ENCODE measurements at regions not wholly inside any gene's neighbourhood (a gene's known extent, or its start where the extent isn't known, plus 50 kb on each side); places are given as distances from the start of the nearest gene placed in this dataset.
"Not testable (repeated sequence)": the region's sequence is repeated elsewhere in the genome, so short reads cannot be mapped to it uniquely, and the experiment has no call there.

DNA sequence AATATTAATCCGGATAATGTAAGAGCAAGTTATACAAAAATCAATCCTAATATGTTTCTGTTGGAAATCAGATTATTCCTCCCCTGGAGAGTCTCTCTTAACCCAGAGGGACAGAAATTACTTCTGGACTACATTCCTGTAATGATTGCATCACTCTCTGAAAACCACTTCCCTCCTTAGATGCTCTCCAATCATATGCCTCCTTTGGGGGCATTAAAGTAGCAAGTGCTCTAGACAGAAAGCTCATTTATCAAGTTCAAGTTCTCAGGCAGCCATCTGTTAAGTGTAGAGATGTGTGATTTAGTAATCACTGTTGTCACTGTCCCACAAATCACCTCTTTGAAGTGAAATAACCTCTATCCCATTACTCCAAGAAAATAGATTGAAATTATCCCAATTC, 247.1 kb downstream of the SLCO4C1 start:
- DNase-seq (ENCODE audit: low read depth): no peak

DNA sequence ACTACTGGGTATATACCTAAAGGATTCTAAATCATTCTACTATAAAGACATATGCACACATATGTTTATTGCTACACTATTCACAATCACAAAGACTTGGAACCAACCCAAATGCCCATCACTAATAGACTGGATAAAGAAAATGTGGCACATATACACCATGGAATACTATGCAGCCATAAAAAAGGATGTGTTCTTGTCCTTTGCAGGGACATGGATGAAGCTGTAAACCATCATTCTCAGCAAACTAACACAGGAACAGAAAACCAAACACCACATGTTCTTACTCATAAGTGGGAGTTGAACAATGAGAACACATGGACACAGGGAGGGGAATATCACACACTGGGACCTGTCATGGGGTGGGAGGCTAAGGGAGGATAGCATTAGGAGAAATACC, 249.0 kb downstream of the SLCO4C1 start:
- DNase-seq (ENCODE audit: low read depth): not testable (repeated sequence)

DNA sequence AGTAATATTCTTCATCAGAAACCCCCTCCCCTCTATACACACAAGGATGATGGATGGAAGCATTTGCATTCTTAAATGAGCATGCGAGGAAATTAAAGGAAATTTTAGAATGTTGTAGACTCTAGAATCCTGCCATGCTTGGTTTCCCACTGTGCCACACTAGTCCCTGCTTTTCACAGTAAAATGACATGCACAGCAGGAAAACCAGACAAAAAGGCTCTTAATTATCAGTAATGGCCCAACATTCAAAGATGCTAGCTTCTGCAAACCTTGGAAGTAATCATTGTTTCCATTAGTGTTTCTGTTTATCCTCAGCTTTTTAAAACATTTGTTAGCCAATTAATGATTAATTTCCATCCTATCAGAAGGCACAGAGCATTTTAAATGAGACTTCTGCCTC, 255.8 kb downstream of the SLCO4C1 start:
- no peak for DNase-seq (ENCODE audit: low read depth)

- DNase-seq (ENCODE audit: low read depth): no peak
Observed at GRCh38 chr5:102036927-102037326, 259.2 kb downstream of the SLCO4C1 start.

DNA sequence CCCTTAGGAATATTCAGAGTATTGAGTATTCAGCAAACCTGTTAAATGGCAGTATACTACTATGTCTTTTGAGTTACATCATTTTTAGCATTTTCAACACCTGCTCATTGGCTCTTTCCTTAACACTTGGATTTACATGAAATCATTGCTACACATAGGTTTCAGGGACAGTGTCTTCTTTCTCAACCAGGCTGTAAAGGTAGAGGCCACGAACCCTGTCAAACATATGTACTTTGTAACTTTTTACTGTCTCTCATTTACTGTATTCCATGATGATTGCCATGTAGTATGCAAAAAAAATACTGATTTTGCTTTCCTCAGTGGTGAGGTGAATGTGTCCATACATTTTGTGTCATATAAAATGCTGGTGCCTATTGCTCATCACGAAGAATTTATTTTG, 264.4 kb downstream of the SLCO4C1 start:
- DNase-seq (ENCODE audit: low read depth): no peak

DNA sequence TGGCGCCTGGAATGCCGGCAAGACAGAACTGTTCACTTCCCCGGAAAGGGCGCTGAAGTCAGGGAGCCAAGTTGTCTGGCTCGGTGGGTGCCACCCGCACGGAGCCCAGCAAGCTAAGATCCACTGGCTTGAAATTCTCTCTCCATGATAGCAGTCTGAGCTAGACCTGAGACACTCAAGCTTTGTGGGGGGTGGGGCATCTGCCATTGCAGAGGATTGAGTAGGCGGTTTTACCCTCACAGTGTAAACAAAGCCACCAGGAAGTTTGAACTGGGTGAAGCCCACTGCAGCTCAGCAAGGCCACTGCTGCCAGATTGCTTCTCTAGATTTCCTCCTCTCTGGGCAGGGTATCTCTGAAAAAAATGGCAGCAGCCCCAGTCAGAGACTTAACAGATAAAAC, 277.4 kb downstream of the SLCO4C1 start:
- no peak for DNase-seq (ENCODE audit: low read depth)

GRCh38 chr5:102018279-102018678, 277.8 kb downstream of the SLCO4C1 start:
- no peak for DNase-seq (ENCODE audit: low read depth)

DNA sequence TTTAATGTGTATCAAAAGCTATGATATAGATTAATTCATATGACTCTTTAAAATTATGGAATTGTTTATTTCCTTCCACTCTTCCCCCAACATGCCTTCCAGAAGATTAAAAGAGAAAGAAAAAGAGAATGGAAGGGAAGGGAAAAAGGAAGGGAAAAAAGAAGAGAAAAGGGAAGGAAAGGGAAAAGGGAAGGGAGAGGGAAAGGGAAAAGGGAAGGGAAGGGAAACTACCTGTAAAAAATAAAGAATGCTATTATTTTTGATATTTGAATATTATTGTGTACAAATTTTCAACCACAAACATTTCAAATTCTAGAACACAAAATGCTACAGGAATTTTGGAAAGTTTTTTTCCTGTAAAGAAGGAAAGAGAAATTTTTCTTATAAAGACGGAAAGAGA, 281.7 kb downstream of the SLCO4C1 start:
- DNase-seq (ENCODE audit: low read depth): no peak

DNA sequence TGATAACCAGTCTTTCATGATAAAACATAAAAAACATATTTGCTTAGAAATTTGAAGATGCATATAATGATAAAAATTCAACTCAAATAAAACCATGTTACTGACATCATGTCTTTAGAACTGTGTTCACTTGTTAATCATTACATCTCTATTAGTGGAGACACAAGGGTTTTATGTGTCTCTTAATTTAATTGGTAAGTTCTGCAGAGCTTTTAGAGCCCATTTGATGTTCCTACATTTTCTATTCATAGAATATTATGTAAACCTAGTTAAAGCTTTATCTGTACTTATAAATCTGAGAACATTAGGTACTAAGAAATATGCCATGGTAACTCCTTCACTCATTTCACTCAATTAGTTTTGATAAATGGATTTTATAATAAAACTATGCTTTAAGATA, 285.4 kb downstream of the SLCO4C1 start:
- no peak for DNase-seq (ENCODE audit: low read depth)

DNA sequence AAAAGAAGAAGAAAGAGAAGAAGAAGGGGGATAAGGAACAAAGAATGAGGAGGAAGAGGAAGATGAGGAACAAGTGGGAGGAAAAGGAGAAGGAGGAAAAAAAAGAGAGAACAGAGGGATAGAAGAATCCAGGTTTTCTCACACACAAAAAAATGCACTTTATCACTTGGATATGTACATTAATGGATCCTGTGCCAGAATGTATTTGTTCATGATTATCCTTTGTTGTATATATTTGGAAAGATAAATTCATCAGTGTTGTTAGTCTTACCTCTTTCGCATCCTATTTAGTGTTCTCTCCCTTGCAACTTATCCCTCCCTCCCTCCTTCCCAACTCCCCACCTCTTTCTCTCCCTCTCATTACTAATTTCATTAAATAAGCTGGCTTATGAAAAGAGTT, 298.8 kb downstream of the SLCO4C1 start:
- no peak for DNase-seq (ENCODE audit: low read depth)

- DNase-seq (ENCODE audit: low read depth): no peak
Observed at GRCh38 chr5:101995585-101995984, 300.5 kb downstream of the SLCO4C1 start.

- no peak for DNase-seq (ENCODE audit: low read depth)
Observed at GRCh38 chr5:101991486-101991885, 304.6 kb downstream of the SLCO4C1 start.

DNA sequence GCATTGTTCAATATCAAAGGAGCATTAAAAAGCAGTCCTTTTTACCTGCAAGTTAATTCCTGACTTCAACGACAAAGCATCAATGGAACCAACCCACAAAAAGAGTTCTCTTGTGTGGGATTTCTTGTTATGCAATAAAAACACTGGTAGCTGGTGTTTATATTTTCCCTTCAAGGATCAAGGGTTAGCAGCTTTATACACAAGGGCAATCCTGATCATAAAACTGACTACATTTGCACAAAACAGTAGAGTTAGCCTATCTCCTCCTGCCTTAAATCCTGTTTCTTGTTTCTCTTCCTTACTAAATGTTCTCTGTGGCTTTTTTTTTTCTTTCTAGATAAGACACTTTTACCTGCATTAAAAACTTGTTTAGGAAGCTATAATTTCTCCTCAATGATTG, 306.4 kb downstream of the SLCO4C1 start:
- no peak for DNase-seq (ENCODE audit: low read depth)

- DNase-seq (ENCODE audit: low read depth): no peak
Observed at GRCh38 chr5:101977729-101978345, 318.2 kb downstream of the SLCO4C1 start.

DNA sequence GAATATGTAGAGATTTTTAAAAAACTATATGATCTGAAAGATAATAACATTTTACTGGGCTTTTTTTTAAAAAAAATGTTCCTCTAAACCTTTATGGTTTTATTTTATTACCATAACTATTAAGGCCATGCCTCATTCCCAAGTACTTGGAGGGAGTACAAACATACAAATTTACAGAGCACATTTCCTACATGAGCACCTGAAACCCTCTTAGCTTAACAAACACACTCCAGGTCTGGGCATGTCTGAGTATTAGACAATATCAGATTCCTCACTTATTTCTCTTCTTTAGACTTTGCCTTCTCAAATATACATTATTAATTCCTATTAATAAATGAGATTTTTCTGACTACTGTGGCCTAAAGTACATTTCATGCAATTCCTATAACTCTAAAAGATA, 319.2 kb downstream of the SLCO4C1 start:
- no peak for DNase-seq (ENCODE audit: low read depth)

- DNase-seq (ENCODE audit: low read depth): no peak
Observed at GRCh38 chr5:101969742-101970141, 326.3 kb downstream of the SLCO4C1 start.

GRCh38 chr5:101966476-101966875, 329.6 kb downstream of the SLCO4C1 start:
- DNase-seq (ENCODE audit: low read depth): no peak

GRCh38 chr5:101955891-101956290, 340.2 kb downstream of the SLCO4C1 start:
- DNase-seq (ENCODE audit: low read depth): no peak

- no peak for DNase-seq (ENCODE audit: low read depth)
Observed at GRCh38 chr5:101950019-101950418, 346.1 kb downstream of the SLCO4C1 start.

DNA sequence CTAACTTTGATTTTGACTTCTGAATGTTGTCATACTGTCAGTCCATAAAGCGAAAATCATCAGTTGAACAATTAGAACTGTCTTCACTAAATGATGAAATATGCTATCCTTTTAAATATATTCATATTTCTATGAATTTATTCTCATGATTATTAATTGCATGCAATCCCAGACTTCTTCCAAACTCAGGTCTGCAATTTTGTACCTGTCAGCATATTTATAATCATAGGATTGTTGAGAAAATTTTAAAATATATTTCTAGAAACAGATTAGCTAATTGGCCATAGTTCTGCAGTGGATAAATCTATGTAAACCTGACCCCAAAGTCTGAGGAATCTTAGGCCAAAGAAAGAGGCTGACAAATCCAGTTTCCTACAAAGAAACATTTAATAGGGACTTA, 347.5 kb downstream of the SLCO4C1 start:
- DNase-seq (ENCODE audit: low read depth): no peak

DNA sequence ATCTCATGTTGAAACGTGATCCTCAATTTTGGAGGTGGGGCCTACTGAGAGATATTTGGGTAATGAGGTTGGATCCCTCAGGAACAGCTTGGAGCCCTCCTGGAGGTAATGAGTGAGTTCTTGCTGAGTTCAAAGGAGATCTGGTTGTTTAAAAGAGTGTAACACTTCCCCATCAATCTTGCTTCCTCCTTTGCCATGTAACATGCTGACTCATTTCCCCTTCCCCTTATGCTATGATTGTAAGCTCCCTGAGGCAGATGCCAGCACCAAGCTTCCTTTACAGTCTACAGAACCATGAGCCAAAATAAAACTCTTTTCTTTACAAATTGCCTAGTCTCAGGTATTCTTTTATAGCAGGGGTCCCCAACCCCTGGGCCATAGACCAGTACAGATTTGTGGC, 352.3 kb downstream of the SLCO4C1 start:
- DNase-seq (ENCODE audit: low read depth): no peak

DNA sequence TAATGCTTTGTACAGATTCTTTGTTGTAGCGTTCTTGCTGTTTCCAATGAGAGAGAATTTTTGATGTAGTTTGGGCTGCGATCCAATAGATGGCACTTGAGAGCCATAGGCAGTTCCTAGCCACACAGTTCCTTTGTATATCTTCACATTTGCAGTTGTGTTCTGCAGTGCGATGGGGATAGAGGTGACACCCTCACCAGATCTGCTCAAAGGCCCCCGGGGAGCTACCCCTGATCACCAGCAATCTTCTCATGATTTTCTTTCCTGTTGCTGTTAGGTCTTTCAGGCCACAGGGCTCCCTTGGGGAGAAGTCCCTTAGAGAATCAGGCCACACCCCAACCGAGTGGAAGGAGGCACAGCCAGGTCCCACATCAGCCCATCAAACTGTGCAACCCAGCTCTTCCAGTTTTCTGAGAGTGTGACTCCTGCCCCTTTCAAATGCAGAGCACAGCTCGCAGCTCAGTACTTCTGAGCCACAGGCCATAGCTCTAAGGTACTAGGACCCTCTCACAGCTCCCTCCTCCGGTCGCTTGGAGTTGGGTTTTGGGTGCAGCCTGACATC, 353.7 kb downstream of the SLCO4C1 start:
- DNase-seq (ENCODE audit: low read depth): no peak

- no peak for DNase-seq (ENCODE audit: low read depth)
Observed at GRCh38 chr5:101937041-101937440, 359.0 kb downstream of the SLCO4C1 start.

DNA sequence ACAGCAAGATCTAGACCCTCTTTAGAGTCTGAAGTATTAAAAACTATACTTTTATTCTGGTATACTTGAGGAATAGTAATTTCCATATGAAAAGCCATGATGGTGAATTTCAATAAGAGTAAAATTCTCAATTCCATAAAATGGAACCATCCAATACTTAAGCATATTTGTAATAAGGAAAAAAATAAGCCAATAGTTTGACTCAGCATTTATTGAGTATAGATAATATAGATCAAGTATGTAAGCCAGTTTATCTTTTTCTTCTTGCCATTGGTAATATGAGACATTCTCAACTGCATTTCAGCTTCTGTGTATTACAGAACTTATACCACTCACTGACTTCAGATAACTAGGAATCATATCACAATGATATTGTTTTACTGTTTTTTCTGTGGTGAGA, 361.0 kb downstream of the SLCO4C1 start:
- no peak for DNase-seq (ENCODE audit: low read depth)
